OCI-LY7 (cell line): ENCODE measurements at regions not wholly inside any gene's neighbourhood (a gene's known extent, or its start where the extent isn't known, plus 50 kb on each side); places are given as distances from the start of the nearest gene placed in this dataset.

ENCODE experiments used
- BruUV-seq: library from RNA; stranded (reverse); fragments of 400-500 nt; replicated peaks from 2 replicates; lab custom pipeline; 2021; lab: Mats Ljungman, UMichigan
- CTCF ChIA-PET: fragments of 300-600 bp; sonication (Branson Sonifier 250); formaldehyde crosslinking; loops from one replicate; lab custom pipeline; 2022; ENCODE audit warnings: antibody characterized with exemption; ENCODE audit not compliant: unreplicated experiment; lab: Charles Lee
- POLR2A ChIA-PET: fragments of 300-600 bp; sonication (Branson Sonifier 250); formaldehyde crosslinking; loops from one replicate; lab custom pipeline; 2022; ENCODE audit warnings: antibody characterized with exemption; lab: Charles Lee
- DNase-seq: peaks from one replicate; pipeline ENCODE4 v3.0.0-alpha.2; 2015; ENCODE audit warnings: low spot score
- H2AFZ ChIP-seq: fragments of 200-600 bp; sonication (generic), shearing (Covaris generic); 2 replicates; pipeline ENCODE4 v1.6.1; 2014; ENCODE audit warnings: mild to moderate bottlenecking, antibody characterized with exemption, low read length, moderate library complexity
- H3K27ac ChIP-seq: fragments of 200-600 bp; sonication (generic); 2 replicates; pipeline ENCODE4 v1.5.1; 2014; ENCODE audit warnings: mixed run types, low read depth, mild to moderate bottlenecking, moderate library complexity, low read length, inconsistent platforms; ENCODE audit not compliant: poor library complexity, severe bottlenecking
- H3K36me3 ChIP-seq: fragments of 200-600 bp; sonication (generic); 2 replicates; pipeline ENCODE4 v1.6.1; 2014; ENCODE audit warnings: mild to moderate bottlenecking, antibody characterized with exemption, low read length, moderate library complexity, mixed read lengths; ENCODE audit not compliant: insufficient read depth
- H3K4me1 ChIP-seq: fragments of 200-600 bp; sonication (generic); 2 replicates; pipeline ENCODE4 v1.5.1; 2014; ENCODE audit warnings: mild to moderate bottlenecking, low read length; ENCODE audit not compliant: insufficient read depth, poor library complexity, severe bottlenecking
- H3K4me2 ChIP-seq: fragments of 200-600 bp; sonication (generic); 2 replicates; pipeline ENCODE4 v1.6.1; 2014; ENCODE audit warnings: mild to moderate bottlenecking, low read length
- H3K4me3 ChIP-seq: fragments of 200-600 bp; sonication (generic); 2 replicates; pipeline ENCODE4 v1.5.1; 2014; ENCODE audit warnings: mild to moderate bottlenecking, low read depth, low read length; ENCODE audit not compliant: poor library complexity, severe bottlenecking
- H3K79me2 ChIP-seq: fragments of 200-600 bp; sonication (generic); 2 replicates; pipeline ENCODE4 v1.6.1; 2016; ENCODE audit warnings: low read depth, mild to moderate bottlenecking, low read length, moderate library complexity, mixed read lengths; ENCODE audit not compliant: insufficient read depth
- H3K9me2 ChIP-seq: fragments of 200-600 bp; sonication (generic); 2 replicates; pipeline ENCODE4 v1.6.1; 2016; ENCODE audit warnings: mild to moderate bottlenecking, low read length, mixed read lengths; ENCODE audit not compliant: insufficient read depth
- H3K9me3 ChIP-seq: fragments of 200-600 bp; sonication (generic); 2 replicates; pipeline ENCODE4 v1.6.1; 2014; ENCODE audit warnings: mild to moderate bottlenecking, mixed run types, low read length, mixed read lengths
- H4K20me1 ChIP-seq: fragments of 200-600 bp; sonication (generic); 2 replicates; pipeline ENCODE4 v1.6.1; 2014; ENCODE audit warnings: mild to moderate bottlenecking, antibody characterized with exemption, low read length, moderate library complexity, mixed read lengths; ENCODE audit not compliant: insufficient read depth
- CTCF ChIP-seq: fragments of 200-600 bp; sonication (generic); conservative IDR thresholded peaks from 2 replicates; pipeline ENCODE4 v1.5.1; 2014; ENCODE audit warnings: mild to moderate bottlenecking, antibody characterized with exemption, low read length, moderate library complexity, mixed read lengths
- EZH2phosphoT487 ChIP-seq: fragments of 200-600 bp; sonication (generic); IDR thresholded peaks from 2 replicates; pipeline ENCODE4 v1.6.1; 2018; ENCODE audit warnings: low read depth, borderline replicate concordance, mild to moderate bottlenecking, mixed run types, antibody characterized with exemption, low read length, moderate library complexity, mixed read lengths
- intact Hi-C: fragments of 100-400 bp; cut with micrococcal nuclease; formaldehyde crosslinking; loops from one replicate; pipeline ENCODE4 v1.10.0; 2022; ENCODE audit not compliant: unreplicated experiment

DNA sequence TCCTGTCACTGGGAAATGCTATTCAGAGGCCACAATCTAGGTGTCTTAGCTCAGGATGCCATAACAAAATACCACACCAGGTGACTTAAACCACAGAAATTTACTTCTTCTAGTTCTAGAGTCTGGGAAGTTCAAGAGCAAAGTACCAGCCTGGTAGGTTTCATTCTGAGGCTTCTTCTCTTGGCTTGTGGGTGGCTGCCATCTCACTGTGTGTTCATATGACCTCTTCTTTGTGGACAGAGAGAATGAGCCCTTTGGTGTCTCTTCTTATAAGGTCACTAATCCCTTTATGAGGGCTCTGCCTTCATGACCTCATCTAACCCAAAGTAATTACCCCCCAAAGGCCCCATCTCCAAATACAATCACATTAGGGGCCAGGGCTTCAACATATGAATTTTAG lies 57.3 kb downstream of the RHOB start:
- H3K36me3 ChIP-seq, result no peaks in the 10 kb centered on the region
- H3K9me3 ChIP-seq, result no peaks in the 10 kb centered on the region
- BruUV-seq, result no TSS peak
- H3K4me1 ChIP-seq, result peaks cover 6% of the 10 kb centered on the region
- DNase-seq, result no peak
- no peak overlapping the region for H2AFZ ChIP-seq
- no peaks in the 10 kb centered on the region for H4K20me1 ChIP-seq
- no peaks in the 10 kb centered on the region for H3K9me2 ChIP-seq
- H3K79me2 ChIP-seq, result no peaks in the 10 kb centered on the region
- H3K4me2 ChIP-seq, result no peak overlapping the region
- no peak for TF ChIP-seq CTCF
- POLR2A ChIA-PET, result no interaction called here
- no peak overlapping the region for H3K27ac ChIP-seq
- intact Hi-C loops, result no loop called here
- no peak overlapping the region for H3K4me3 ChIP-seq
- CTCF ChIA-PET, result no interaction called here

DNA sequence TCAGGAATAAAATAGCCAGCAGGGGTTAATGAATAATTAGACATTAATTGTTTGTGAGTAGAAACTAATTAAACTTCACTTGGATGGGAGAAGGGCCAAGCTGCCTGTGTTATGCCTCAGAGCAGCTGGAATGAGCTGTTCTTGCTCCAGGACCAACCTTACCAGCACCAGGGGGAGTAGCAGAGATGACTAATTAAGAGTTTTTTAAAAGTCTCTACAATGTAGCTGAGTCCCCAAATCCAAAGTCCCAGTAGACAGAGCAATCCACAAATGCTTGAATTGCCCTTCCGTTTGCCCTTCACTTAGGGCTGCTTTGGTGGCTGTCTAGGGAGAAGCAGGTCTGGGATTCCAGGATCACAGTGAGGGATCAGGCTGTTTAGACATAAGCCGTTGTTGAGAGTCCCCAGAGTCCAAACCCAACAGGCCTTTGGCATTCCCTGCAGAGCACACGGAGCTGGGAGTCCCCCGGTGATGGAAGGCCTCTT lies 59.4 kb downstream of the RHOB start:
- POLR2A ChIA-PET, result interaction anchor here (0.7 kb wide), 1 partner anchor 89 kb away, joined by 3 read pairs; no protein-coding TSS in a partner anchor
- H4K20me1 ChIP-seq, result no peaks in the 10 kb centered on the region
- H3K4me1 ChIP-seq, result peaks cover 6% of the 10 kb centered on the region
- no peak overlapping the region for H3K27ac ChIP-seq
- intact Hi-C loops, result no loop called here
- no peaks in the 10 kb centered on the region for H3K36me3 ChIP-seq
- no peak overlapping the region for H2AFZ ChIP-seq
- H3K9me2 ChIP-seq, result no peaks in the 10 kb centered on the region
- no peak overlapping the region for H3K4me3 ChIP-seq
- TF ChIP-seq EZH2phosphoT487, result no peak
- TF ChIP-seq CTCF, result no peak
- DNase-seq, result no peak
- no TSS peak for BruUV-seq
- no peaks in the 10 kb centered on the region for H3K79me2 ChIP-seq
- CTCF ChIA-PET, result no interaction called here
- H3K4me2 ChIP-seq, result no peak overlapping the region
- H3K9me3 ChIP-seq, result no peaks in the 10 kb centered on the region

GRCh38 chr2:20507166-20507692 lies 60.4 kb downstream of the RHOB start:
- ChIA-PET CTCF (no interaction called here), POLR2A (interaction anchor here (0.6 kb wide), 1 partner anchor 356 kb away, joined by 3 read pairs; no protein-coding TSS in a partner anchor)
- Histone ChIP-seq H3K9me3 (no peaks in the 10 kb centered on the region), H3K36me3 (no peaks in the 10 kb centered on the region), H4K20me1 (no peaks in the 10 kb centered on the region), H3K4me3 (no peak overlapping the region), H3K9me2 (no peaks in the 10 kb centered on the region), H3K4me1 (peaks cover 6% of the 10 kb centered on the region), H3K4me2 (no peak overlapping the region), H3K27ac (no peak overlapping the region), H3K79me2 (no peaks in the 10 kb centered on the region), H2AFZ (no peak overlapping the region)
- peak; percentile 33 for DNase-seq
- no peak for TF ChIP-seq CTCF
- no peak for TF ChIP-seq EZH2phosphoT487
- intact Hi-C loops, result no loop called here
- BruUV-seq, result no TSS peak
